A673 (cell line): ENCODE measurements at regions not wholly inside any gene's neighbourhood (a gene's known extent, or its start where the extent isn't known, plus 50 kb on each side); places are given as distances from the start of the nearest gene placed in this dataset.

Experiments
- BruUV-seq: library from RNA; stranded (reverse); fragments of 400-500 nt; replicated peaks from 2 replicates; lab custom pipeline; 2021; lab: Mats Ljungman, UMichigan
- CTCF ChIA-PET: fragments of 300-600 bp; sonication (Branson Sonifier 250); formaldehyde crosslinking; loops from one replicate; lab custom pipeline; 2022; ENCODE audit warnings: antibody characterized with exemption; lab: Charles Lee
- POLR2A ChIA-PET: fragments of 300-600 bp; sonication (Branson Sonifier 250); formaldehyde crosslinking; loops from one replicate; lab custom pipeline; 2022; ENCODE audit warnings: antibody characterized with exemption; ENCODE audit not compliant: low non-redundant PET; lab: Charles Lee
- DNase-seq: peaks from one replicate; pipeline ENCODE4 v3.0.0-alpha.2; 2015; ENCODE audit warnings: low spot score
- H3K27ac ChIP-seq: fragments of 200-600 bp; sonication (generic); 2 replicates; pipeline ENCODE4 v1.5.1; 2016; ENCODE audit warnings: mixed run types, low read depth, mild to moderate bottlenecking, mixed read lengths, antibody characterized with exemption, low read length; ENCODE audit not compliant: poor library complexity, severe bottlenecking
- H3K27me3 ChIP-seq: fragments of 200-600 bp; sonication (generic); replicated peaks from 2 replicates; pipeline ENCODE4 v1.6.1; 2017; ENCODE audit warnings: mixed run types, low read depth, mild to moderate bottlenecking, mixed read lengths, antibody characterized with exemption, low read length; ENCODE audit not compliant: insufficient read depth, poor library complexity
- H3K36me3 ChIP-seq: fragments of 200-600 bp; sonication (generic); 2 replicates; pipeline ENCODE4 v1.6.1; 2016; ENCODE audit warnings: mixed run types, mild to moderate bottlenecking, mixed read lengths, antibody characterized with exemption, low read length; ENCODE audit not compliant: insufficient read depth, poor library complexity, severe bottlenecking
- H3K4me1 ChIP-seq: fragments of 200-600 bp; sonication (generic); 2 replicates; pipeline ENCODE4 v1.6.1; 2017; ENCODE audit warnings: mixed run types, mild to moderate bottlenecking, mixed read lengths, antibody characterized with exemption, low read length; ENCODE audit not compliant: insufficient read depth, poor library complexity, severe bottlenecking
- H3K4me3 ChIP-seq: fragments of 200-600 bp; sonication (generic); 2 replicates; pipeline ENCODE4 v1.5.1; 2016; ENCODE audit warnings: low read depth, mixed run types, mild to moderate bottlenecking, mixed read lengths, low read length; ENCODE audit not compliant: poor library complexity, severe bottlenecking
- H3K9me3 ChIP-seq: fragments of 200-600 bp; sonication (generic); 2 replicates; pipeline ENCODE4 v1.6.1; 2016; ENCODE audit warnings: mixed run types, low read depth, mild to moderate bottlenecking, mixed read lengths, antibody characterized with exemption, low read length; ENCODE audit not compliant: poor library complexity, severe bottlenecking
- CTCF ChIP-seq: fragments of 300-800, 200-600 bp; sonication (generic); conservative IDR thresholded peaks from 2 replicates; pipeline ENCODE4 v1.5.1; 2017; ENCODE audit warnings: low read depth, mild to moderate bottlenecking, antibody characterized with exemption, low read length, moderate library complexity, mixed read lengths
- EZH2 ChIP-seq: fragments of 200-600 bp; sonication (generic); IDR thresholded peaks from 2 replicates; pipeline ENCODE4 v1.6.1; 2017; ENCODE audit warnings: borderline replicate concordance, low read depth, mild to moderate bottlenecking, mixed read lengths, antibody characterized with exemption, low read length; ENCODE audit not compliant: poor library complexity, severe bottlenecking
- intact Hi-C: fragments of 100-400 bp; cut with micrococcal nuclease; formaldehyde crosslinking; loops from one replicate; pipeline ENCODE4 v1.10.0; 2022; ENCODE audit not compliant: unreplicated experiment

GRCh38 chr18:3397786-3398185 is 52.2 kb upstream of the TGIF1 start:
- Histone ChIP-seq H3K9me3 (peaks cover 9% of the 10 kb centered on the region), H3K4me1 (no peaks in the 10 kb centered on the region), H3K27ac (no peak overlapping the region), H3K27me3 (no peaks in the 10 kb centered on the region), H3K4me3 (no peak overlapping the region), H3K36me3 (no peaks in the 10 kb centered on the region)
- no peak for TF ChIP-seq CTCF
- no peak for TF ChIP-seq EZH2
- no peak for DNase-seq
- BruUV-seq: no TSS peak
- POLR2A ChIA-PET: no interaction called here
- intact Hi-C loops: no loop called here
- CTCF ChIA-PET: no interaction called here
